ENCODE measurements at regions not wholly inside any gene's neighbourhood (a gene's known extent, or its start where the extent isn't known, plus 50 kb on each side); places are given as distances from the start of the nearest gene placed in this dataset.
"Not testable (repeated sequence)": the region's sequence is repeated elsewhere in the genome, so short reads cannot be mapped to it uniquely, and the experiment has no call there.

GRCh38 chr10:3375505-3375904, 202.9 kb upstream of the PITRM1 start:
- no peak for DNase-seq (ENCODE audit: low spot score)

- no peak for DNase-seq (ENCODE audit: low spot score)
Observed at GRCh38 chr10:3374914-3375313, 202.3 kb upstream of the PITRM1 start.

GRCh38 chr10:3373374-3374027, 200.9 kb upstream of the PITRM1 start:
- not testable (repeated sequence) for DNase-seq (ENCODE audit: low spot score)

GRCh38 chr10:3372281-3372680, 199.7 kb upstream of the PITRM1 start:
- no peak for DNase-seq (ENCODE audit: low spot score)

- not testable (repeated sequence) for DNase-seq (ENCODE audit: low spot score)
Observed at GRCh38 chr10:3371624-3372023, 199.0 kb upstream of the PITRM1 start.

GRCh38 chr10:3366735-3367405, 194.3 kb upstream of the PITRM1 start:
- no peak for DNase-seq (ENCODE audit: low spot score)

- no peak for DNase-seq (ENCODE audit: low spot score)
Observed at GRCh38 chr10:3366043-3366442, 193.5 kb upstream of the PITRM1 start.

GRCh38 chr10:3365630-3366029, 193.0 kb upstream of the PITRM1 start:
- no peak for DNase-seq (ENCODE audit: low spot score)

- no peak for DNase-seq (ENCODE audit: low spot score)
Observed at GRCh38 chr10:3364768-3365480, 192.3 kb upstream of the PITRM1 start.

GRCh38 chr10:3363311-3364045, 190.9 kb upstream of the PITRM1 start:
- no peak for DNase-seq (ENCODE audit: low spot score)

GRCh38 chr10:3362394-3362793, 189.8 kb upstream of the PITRM1 start:
- no peak for DNase-seq (ENCODE audit: low spot score)

- DNase-seq (ENCODE audit: low spot score) = no peak
Observed at GRCh38 chr10:3361640-3362039, 189.1 kb upstream of the PITRM1 start.

GRCh38 chr10:3357737-3358136, 185.2 kb upstream of the PITRM1 start:
- DNase-seq (ENCODE audit: low spot score) = no peak

GRCh38 chr10:3355536-3355935, 183.0 kb upstream of the PITRM1 start:
- DNase-seq (ENCODE audit: low spot score) = no peak

GRCh38 chr10:3354174-3354900, 181.8 kb upstream of the PITRM1 start:
- DNase-seq (ENCODE audit: low spot score) = no peak

- no peak for DNase-seq (ENCODE audit: low spot score)
Observed at GRCh38 chr10:3353235-3353634, 180.7 kb upstream of the PITRM1 start.

GRCh38 chr10:3350617-3351258, 178.2 kb upstream of the PITRM1 start:
- DNase-seq (ENCODE audit: low spot score) = no peak

GRCh38 chr10:3350205-3350604, 177.6 kb upstream of the PITRM1 start:
- no peak for DNase-seq (ENCODE audit: low spot score)

GRCh38 chr10:3348564-3348963, 176.0 kb upstream of the PITRM1 start:
- no peak for DNase-seq (ENCODE audit: low spot score)

GRCh38 chr10:3347413-3348182, 175.0 kb upstream of the PITRM1 start:
- DNase-seq (ENCODE audit: low spot score) = no peak

- DNase-seq (ENCODE audit: low spot score) = no peak
Observed at GRCh38 chr10:3346851-3347250, 174.3 kb upstream of the PITRM1 start.

Data from CD4-positive, alpha-beta T cell treated with Interleukin-15 for 4 hours (primary cell).